ENCODE measurements at regions not wholly inside any gene's neighbourhood (a gene's known extent, or its start where the extent isn't known, plus 50 kb on each side); places are given as distances from the start of the nearest gene placed in this dataset.

DNA sequence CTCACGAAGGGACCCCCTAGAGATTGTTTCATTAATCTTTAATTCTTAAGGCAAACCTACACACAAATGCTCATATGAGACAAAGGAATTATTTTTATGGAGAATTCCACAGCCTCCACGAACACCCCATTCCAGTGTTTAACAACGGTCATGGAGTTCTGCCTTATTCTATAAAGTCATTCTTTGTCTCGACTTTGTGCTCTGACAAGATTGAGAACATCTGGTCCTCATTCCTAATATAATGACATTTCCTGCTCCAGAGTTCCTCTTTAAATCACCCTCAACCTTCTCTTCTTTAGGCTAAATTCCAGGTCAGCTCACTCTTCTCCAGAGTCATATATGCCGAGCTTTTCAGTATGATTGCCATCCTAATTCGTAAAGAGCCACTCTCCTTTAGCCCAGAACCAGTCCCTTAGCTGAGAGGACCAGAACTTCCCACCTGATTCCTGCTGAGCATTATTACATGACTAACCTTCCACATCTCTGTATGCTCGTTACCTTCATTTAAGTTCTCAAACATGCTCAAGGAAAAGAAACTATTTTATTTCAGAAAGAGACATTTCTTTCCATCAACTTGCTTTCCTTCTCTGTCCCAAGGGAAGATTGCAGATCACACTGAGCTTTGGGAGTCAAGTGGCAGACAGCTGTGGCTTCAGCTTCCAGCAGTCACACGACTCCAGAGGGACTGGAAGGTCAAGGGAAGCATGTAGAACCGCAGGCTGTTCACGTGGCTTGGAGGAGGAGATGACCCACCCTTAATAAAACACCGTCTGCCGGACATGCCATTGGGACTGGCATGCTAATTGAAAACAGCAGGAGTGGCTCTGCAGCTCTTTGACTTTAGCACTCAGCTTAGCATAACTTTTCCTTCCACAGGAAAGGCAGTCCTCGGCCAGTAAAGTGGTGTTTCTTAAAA is 467.1 kb upstream of the HSF2 start:
- TF ChIP-seq, protein P1, sequence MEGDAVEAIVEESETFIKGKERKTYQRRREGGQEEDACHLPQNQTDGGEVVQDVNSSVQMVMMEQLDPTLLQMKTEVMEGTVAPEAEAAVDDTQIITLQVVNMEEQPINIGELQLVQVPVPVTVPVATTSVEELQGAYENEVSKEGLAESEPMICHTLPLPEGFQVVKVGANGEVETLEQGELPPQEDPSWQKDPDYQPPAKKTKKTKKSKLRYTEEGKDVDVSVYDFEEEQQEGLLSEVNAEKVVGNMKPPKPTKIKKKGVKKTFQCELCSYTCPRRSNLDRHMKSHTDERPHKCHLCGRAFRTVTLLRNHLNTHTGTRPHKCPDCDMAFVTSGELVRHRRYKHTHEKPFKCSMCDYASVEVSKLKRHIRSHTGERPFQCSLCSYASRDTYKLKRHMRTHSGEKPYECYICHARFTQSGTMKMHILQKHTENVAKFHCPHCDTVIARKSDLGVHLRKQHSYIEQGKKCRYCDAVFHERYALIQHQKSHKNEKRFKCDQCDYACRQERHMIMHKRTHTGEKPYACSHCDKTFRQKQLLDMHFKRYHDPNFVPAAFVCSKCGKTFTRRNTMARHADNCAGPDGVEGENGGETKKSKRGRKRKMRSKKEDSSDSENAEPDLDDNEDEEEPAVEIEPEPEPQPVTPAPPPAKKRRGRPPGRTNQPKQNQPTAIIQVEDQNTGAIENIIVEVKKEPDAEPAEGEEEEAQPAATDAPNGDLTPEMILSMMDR (IDR thresholded peaks at IDR 0.05): no peak
- no peak for TF ChIP-seq POLR2A (IDR thresholded peaks at IDR 0.05)

Data from heart left ventricle (tissue), 13 donors.